ENCODE measurements at regions not wholly inside any gene's neighbourhood (a gene's known extent, or its start where the extent isn't known, plus 50 kb on each side); places are given as distances from the start of the nearest gene placed in this dataset.

- TF ChIP-seq EZH2 (IDR thresholded peaks at IDR 0.05; ENCODE audit: insufficient read depth, low read length) (no peak), CTCF (IDR thresholded peaks at IDR 0.05; ENCODE audit: insufficient read depth, low read depth, low read length) (peak; percentile 6)
- Histone ChIP-seq H2AFZ (ENCODE audit: low read depth, low read length) (no peak overlapping the region), H3K9me3 (ENCODE audit: insufficient read depth, low read depth, low read length) (no peaks in the 10 kb centered on the region), H3K79me2 (ENCODE audit: insufficient read depth, low read length) (no peaks in the 10 kb centered on the region), H3K4me1 (ENCODE audit: insufficient read depth, low read length) (peaks cover 5% of the 10 kb centered on the region), H3K9ac (ENCODE audit: low read length) (no peak overlapping the region), H3K4me3 (ENCODE audit: insufficient read depth, low read depth, low read length) (no peak overlapping the region), H3K36me3 (ENCODE audit: insufficient read depth, low read length) (no peaks in the 10 kb centered on the region), H3K27ac (ENCODE audit: low read depth, low read length) (no peak overlapping the region), H3K27me3 (ENCODE audit: insufficient read depth, low read length) (peaks cover 3% of the 10 kb centered on the region), H4K20me1 (ENCODE audit: insufficient read depth, low read length) (no peaks in the 10 kb centered on the region), H3K4me2 (ENCODE audit: low read length) (no peak overlapping the region)
- Mint-ChIP-seq H3K27me3 (ENCODE audit: low read depth, unreplicated experiment) (no peaks in the 10 kb centered on the region), H3K9me3 (ENCODE audit: unreplicated experiment) (no peaks in the 10 kb centered on the region), H3K4me3 (ENCODE audit: unreplicated experiment) (peak overlapping the region; percentile 7), H3K36me3 (ENCODE audit: low read depth, unreplicated experiment) (no peaks in the 10 kb centered on the region), H3K27ac (ENCODE audit: unreplicated experiment) (no peak overlapping the region), H3K4me1 (ENCODE audit: low read depth, unreplicated experiment) (peaks cover 22% of the 10 kb centered on the region)
- DNase-seq (ENCODE audit: low read depth) (peak; percentile 39), FAIRE-seq (no peak)
Observed at GRCh38 chr13:27354379-27354778, 70.0 kb upstream of the GTF3A start.

- Mint-ChIP-seq H3K27ac (ENCODE audit: unreplicated experiment) (no peak overlapping the region), H3K36me3 (ENCODE audit: low read depth, unreplicated experiment) (no peaks in the 10 kb centered on the region), H3K9me3 (ENCODE audit: unreplicated experiment) (no peaks in the 10 kb centered on the region), H3K4me1 (ENCODE audit: low read depth, unreplicated experiment) (peaks cover 22% of the 10 kb centered on the region), H3K27me3 (ENCODE audit: low read depth, unreplicated experiment) (no peaks in the 10 kb centered on the region), H3K4me3 (ENCODE audit: unreplicated experiment) (no peak overlapping the region)
- Histone ChIP-seq H3K4me1 (ENCODE audit: insufficient read depth, low read length) (peaks cover 5% of the 10 kb centered on the region), H3K27ac (ENCODE audit: low read depth, low read length) (no peak overlapping the region), H3K79me2 (ENCODE audit: insufficient read depth, low read length) (no peaks in the 10 kb centered on the region), H3K27me3 (ENCODE audit: insufficient read depth, low read length) (peaks cover 8% of the 10 kb centered on the region), H4K20me1 (ENCODE audit: insufficient read depth, low read length) (no peaks in the 10 kb centered on the region), H3K4me2 (ENCODE audit: low read length) (no peak overlapping the region), H2AFZ (ENCODE audit: low read depth, low read length) (no peak overlapping the region), H3K9me3 (ENCODE audit: insufficient read depth, low read depth, low read length) (no peaks in the 10 kb centered on the region), H3K9ac (ENCODE audit: low read length) (no peak overlapping the region), H3K4me3 (ENCODE audit: insufficient read depth, low read depth, low read length) (no peak overlapping the region), H3K36me3 (ENCODE audit: insufficient read depth, low read length) (no peaks in the 10 kb centered on the region)
- no peak for DNase-seq (ENCODE audit: low read depth)
- no peak for FAIRE-seq
- TF ChIP-seq EZH2 (IDR thresholded peaks at IDR 0.05; ENCODE audit: insufficient read depth, low read length), result no peak
- TF ChIP-seq CTCF (IDR thresholded peaks at IDR 0.05; ENCODE audit: insufficient read depth, low read depth, low read length), result no peak
Observed at GRCh38 chr13:27355894-27356293, 68.5 kb upstream of the GTF3A start.

- no peaks in the 10 kb centered on the region for H3K79me2 ChIP-seq (ENCODE audit: insufficient read depth, low read length)
- H3K36me3 ChIP-seq (ENCODE audit: insufficient read depth, low read length), result no peaks in the 10 kb centered on the region
- Mint-ChIP-seq H3K27me3 (ENCODE audit: low read depth, unreplicated experiment) (peaks cover 11% of the 10 kb centered on the region), H3K36me3 (ENCODE audit: low read depth, unreplicated experiment) (no peaks in the 10 kb centered on the region), H3K4me3 (ENCODE audit: unreplicated experiment) (no peak overlapping the region), H3K9me3 (ENCODE audit: unreplicated experiment) (no peaks in the 10 kb centered on the region), H3K27ac (ENCODE audit: unreplicated experiment) (no peak overlapping the region), H3K4me1 (ENCODE audit: low read depth, unreplicated experiment) (peaks cover 14% of the 10 kb centered on the region)
- TF ChIP-seq EZH2 (IDR thresholded peaks at IDR 0.05; ENCODE audit: insufficient read depth, low read length) (no peak), CTCF (IDR thresholded peaks at IDR 0.05; ENCODE audit: insufficient read depth, low read depth, low read length) (no peak)
- FAIRE-seq, result no peak
- H4K20me1 ChIP-seq (ENCODE audit: insufficient read depth, low read length), result no peaks in the 10 kb centered on the region
- no peak for DNase-seq (ENCODE audit: low read depth)
- H3K27ac ChIP-seq (ENCODE audit: low read depth, low read length), result no peak overlapping the region
- H3K4me1 ChIP-seq (ENCODE audit: insufficient read depth, low read length), result peaks cover 11% of the 10 kb centered on the region
- no peak overlapping the region for H3K9ac ChIP-seq (ENCODE audit: low read length)
- no peak overlapping the region for H3K4me3 ChIP-seq (ENCODE audit: insufficient read depth, low read depth, low read length)
- no peaks in the 10 kb centered on the region for H3K9me3 ChIP-seq (ENCODE audit: insufficient read depth, low read depth, low read length)
- peaks cover 19% of the 10 kb centered on the region for H3K27me3 ChIP-seq (ENCODE audit: insufficient read depth, low read length)
- no peak overlapping the region for H3K4me2 ChIP-seq (ENCODE audit: low read length)
- H2AFZ ChIP-seq (ENCODE audit: low read depth, low read length), result no peak overlapping the region
Observed at GRCh38 chr13:27358420-27358819, 66.0 kb upstream of the GTF3A start.
